Cardiac fibroblast (primary cell): ENCODE measurements at regions not wholly inside any gene's neighbourhood (a gene's known extent, or its start where the extent isn't known, plus 50 kb on each side); places are given as distances from the start of the nearest gene placed in this dataset.

ENCODE experiments used
- DNase-seq, 2 donors: peaks; one replicate each; pipeline versions ENCODE4 v3.0.0 to v3.0.0-alpha.2; 2010; ENCODE audit warnings: low read depth in 2 of 2
- H3K4me3 ChIP-seq, 2 donors: replicated peaks in 1 of 2; 1 replicate in 1 of 2; 2 replicates in 1 of 2; pipeline ENCODE4 v1.5.1; 2011; ENCODE audit warnings: low read depth in 2 of 2, low read length in 2 of 2, mild to moderate bottlenecking in 2 of 2, moderate library complexity in 1 of 2
- TF ChIP-seq, protein P1 (sequence below): IDR thresholded peaks from one replicate; pipeline ENCODE4 v1.5.1; 2011; ENCODE audit warnings: low read depth, mild to moderate bottlenecking, low read length, inconsistent platforms

DNA sequence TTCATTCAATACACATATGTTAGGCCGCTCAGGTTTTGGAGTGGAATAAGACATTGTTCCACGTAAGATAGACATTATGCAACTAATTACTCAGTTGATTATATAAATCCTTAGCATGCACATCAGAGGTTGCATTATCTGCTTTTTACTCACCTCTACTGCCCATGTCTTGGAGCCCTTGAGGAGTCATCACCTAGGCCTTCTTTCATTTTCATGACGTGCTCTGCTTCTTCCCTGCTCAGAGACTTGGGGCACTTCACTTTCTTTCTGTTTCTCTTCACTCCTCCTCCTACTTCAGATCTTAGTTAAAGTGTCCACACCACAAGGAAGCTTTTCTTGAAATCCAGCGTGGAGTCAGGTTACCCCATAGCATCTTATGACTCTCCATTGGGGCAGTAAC is 241.1 kb downstream of the TLR4 start:
- TF ChIP-seq, protein P1, sequence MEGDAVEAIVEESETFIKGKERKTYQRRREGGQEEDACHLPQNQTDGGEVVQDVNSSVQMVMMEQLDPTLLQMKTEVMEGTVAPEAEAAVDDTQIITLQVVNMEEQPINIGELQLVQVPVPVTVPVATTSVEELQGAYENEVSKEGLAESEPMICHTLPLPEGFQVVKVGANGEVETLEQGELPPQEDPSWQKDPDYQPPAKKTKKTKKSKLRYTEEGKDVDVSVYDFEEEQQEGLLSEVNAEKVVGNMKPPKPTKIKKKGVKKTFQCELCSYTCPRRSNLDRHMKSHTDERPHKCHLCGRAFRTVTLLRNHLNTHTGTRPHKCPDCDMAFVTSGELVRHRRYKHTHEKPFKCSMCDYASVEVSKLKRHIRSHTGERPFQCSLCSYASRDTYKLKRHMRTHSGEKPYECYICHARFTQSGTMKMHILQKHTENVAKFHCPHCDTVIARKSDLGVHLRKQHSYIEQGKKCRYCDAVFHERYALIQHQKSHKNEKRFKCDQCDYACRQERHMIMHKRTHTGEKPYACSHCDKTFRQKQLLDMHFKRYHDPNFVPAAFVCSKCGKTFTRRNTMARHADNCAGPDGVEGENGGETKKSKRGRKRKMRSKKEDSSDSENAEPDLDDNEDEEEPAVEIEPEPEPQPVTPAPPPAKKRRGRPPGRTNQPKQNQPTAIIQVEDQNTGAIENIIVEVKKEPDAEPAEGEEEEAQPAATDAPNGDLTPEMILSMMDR: no peak
- DNase-seq: no peak
- no peak overlapping the region for H3K4me3 ChIP-seq

DNA sequence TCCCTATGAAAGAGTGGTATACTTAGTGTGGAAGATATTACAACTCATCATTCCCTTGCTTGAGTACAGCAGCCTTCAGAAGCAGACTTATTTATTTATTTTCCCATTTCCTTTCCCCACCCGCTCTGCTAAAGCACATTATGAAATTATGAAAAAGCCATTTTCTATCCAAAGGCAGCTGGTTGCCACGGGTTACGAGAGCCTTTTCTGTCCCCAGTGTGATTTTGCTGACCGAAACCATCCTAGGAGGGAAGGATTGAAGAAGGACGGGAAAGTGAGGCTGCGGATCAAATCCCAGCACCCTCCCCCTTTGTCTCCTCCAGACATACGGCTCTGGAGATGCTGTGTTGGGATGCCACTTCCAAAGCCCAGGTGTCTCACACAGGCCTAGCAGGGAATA is 246.9 kb downstream of the TLR4 start:
- H3K4me3 ChIP-seq: no peak overlapping the region
- DNase-seq: no peak
- TF ChIP-seq, protein P1: no peak

DNA sequence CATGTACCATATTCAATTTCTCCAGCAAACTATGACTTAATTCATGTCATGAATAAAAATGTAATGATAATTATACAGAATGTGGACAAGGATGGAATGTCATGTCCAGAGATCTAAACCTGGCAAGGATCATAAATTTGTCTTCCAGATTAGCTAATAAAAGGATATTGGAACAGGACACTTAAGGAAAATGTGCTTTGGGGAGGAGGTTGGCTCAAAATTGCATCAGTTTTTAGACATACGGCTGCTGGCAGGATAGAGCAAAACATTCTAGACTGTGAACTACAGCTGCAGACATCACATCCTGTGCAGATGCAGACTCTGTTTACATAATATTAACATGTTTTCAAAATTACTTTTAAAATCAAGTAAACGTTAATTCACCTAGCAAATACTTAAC is 248.4 kb downstream of the TLR4 start:
- no peak for DNase-seq
- H3K4me3 ChIP-seq: no peak overlapping the region
- TF ChIP-seq, protein P1: no peak

DNA sequence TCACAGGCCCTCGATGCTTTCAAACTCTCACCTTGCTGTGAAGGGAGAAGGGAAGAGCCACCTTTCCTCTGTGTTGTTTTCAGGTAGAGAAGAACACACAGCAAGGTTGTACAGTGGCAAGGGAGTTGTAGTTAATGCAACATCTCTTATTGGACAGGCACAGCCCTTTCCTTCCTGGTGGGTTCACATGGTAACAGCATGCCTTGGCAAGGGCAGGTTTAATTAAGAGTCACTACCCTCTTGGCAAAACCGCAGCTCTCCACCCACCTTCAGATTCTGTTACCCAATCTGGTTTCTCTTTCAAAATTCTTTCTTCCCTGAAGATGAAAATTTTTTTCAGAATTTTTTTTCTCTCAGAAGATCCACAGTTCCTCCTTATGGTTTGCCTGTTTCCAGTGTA is 253.1 kb downstream of the TLR4 start:
- no peak overlapping the region for H3K4me3 ChIP-seq
- TF ChIP-seq, protein P1: no peak
- DNase-seq: no peak

DNA sequence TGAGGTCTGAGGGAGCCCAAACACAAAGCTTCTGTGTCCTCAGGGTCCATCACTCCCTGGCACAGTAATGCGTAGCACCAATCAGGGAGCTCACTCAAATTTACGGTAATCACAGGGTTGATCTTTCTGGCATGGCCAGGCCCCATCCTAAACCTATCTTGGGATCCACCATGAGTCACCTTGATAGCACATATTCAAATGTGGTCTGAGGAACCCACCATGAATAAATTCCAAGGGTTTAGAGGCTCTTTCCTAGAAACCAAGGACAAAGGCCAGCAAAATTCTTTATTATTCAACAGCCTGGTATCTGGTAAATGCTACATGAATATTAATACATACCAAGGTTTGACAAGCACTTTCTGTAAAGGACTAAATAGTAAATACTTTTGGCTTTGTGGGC is 254.5 kb downstream of the TLR4 start:
- H3K4me3 ChIP-seq: no peak overlapping the region
- TF ChIP-seq, protein P1: no peak
- DNase-seq: no peak

DNA sequence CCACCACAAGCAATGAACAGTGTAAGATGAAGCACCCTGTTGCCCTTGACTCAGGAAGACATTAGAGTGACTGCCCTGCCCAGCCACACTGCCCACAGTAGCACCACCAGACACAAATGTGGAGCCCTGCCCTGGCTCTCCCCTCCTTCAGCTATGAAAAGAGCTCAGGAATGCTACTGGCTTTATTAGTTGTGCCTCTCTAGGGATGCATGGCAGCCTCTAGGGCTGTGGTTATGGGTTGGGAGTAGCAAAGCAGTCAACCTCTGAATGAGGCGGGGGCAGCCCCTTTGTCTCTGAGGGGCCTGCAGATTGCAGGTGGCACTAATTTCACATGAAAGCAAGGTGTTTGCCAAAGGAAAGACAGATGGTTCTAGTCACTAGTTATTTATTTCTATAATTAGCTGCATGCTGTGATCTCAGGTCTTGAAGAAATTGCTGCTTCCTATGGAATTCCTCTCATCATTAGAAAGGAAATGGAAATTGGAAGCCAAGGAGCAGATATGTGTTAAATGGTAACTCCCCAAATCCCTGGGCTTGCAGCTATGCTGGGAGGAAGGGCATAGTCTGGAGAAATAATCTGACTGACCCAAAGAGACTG is 259.4 kb downstream of the TLR4 start:
- H3K4me3 ChIP-seq: no peak overlapping the region
- TF ChIP-seq, protein P1: no peak
- DNase-seq: no peak
